ENCODE measurements at regions not wholly inside any gene's neighbourhood (a gene's known extent, or its start where the extent isn't known, plus 50 kb on each side); places are given as distances from the start of the nearest gene placed in this dataset.

DNA sequence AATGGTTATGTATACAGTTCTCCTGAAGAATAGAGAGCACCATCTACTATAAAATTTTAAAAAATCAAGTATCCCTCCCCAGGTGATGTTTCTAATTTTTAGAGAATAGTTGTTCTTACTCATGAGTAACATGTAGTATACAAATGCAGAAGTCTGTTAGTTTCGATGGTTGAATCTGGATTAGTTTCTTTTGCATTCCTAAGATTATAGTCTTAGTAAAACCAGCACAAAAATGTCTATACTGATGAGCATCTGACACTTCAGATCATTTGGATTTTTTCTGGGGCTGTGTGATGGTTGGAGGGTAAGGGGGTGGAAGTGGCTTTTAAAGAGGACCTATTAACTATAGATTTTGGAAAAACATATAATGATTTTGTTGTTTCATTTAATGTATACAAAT lies 167.3 kb upstream of the SGO1 start:
- no peak overlapping the region for H3K4me3 Mint-ChIP-seq (ENCODE audit: unreplicated experiment)
- POLR2A ChIA-PET, result no interaction called here
- H3K27ac Mint-ChIP-seq (ENCODE audit: low read depth, unreplicated experiment), result no peak overlapping the region
- no peaks in the 10 kb centered on the region for H3K9me3 Mint-ChIP-seq (ENCODE audit: unreplicated experiment)
- H3K36me3 Mint-ChIP-seq (ENCODE audit: insufficient read depth, unreplicated experiment), result no peaks in the 10 kb centered on the region
- BruUV-seq (replicated peaks), result no TSS peak
- TF ChIP-seq, protein P1, sequence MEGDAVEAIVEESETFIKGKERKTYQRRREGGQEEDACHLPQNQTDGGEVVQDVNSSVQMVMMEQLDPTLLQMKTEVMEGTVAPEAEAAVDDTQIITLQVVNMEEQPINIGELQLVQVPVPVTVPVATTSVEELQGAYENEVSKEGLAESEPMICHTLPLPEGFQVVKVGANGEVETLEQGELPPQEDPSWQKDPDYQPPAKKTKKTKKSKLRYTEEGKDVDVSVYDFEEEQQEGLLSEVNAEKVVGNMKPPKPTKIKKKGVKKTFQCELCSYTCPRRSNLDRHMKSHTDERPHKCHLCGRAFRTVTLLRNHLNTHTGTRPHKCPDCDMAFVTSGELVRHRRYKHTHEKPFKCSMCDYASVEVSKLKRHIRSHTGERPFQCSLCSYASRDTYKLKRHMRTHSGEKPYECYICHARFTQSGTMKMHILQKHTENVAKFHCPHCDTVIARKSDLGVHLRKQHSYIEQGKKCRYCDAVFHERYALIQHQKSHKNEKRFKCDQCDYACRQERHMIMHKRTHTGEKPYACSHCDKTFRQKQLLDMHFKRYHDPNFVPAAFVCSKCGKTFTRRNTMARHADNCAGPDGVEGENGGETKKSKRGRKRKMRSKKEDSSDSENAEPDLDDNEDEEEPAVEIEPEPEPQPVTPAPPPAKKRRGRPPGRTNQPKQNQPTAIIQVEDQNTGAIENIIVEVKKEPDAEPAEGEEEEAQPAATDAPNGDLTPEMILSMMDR (IDR thresholded peaks at IDR 0.05; ENCODE audit: unreplicated experiment), result no peak
- DNase-seq (ENCODE audit: unreplicated experiment), result no peak
- intact Hi-C loops (cut with micrococcal nuclease), result no loop called here
- no peaks in the 10 kb centered on the region for H3K27me3 Mint-ChIP-seq (ENCODE audit: insufficient read depth, unreplicated experiment)
- peaks cover 10% of the 10 kb centered on the region for H3K4me1 Mint-ChIP-seq (ENCODE audit: insufficient read depth, unreplicated experiment)
- CTCF ChIA-PET, result no interaction called here

DNA sequence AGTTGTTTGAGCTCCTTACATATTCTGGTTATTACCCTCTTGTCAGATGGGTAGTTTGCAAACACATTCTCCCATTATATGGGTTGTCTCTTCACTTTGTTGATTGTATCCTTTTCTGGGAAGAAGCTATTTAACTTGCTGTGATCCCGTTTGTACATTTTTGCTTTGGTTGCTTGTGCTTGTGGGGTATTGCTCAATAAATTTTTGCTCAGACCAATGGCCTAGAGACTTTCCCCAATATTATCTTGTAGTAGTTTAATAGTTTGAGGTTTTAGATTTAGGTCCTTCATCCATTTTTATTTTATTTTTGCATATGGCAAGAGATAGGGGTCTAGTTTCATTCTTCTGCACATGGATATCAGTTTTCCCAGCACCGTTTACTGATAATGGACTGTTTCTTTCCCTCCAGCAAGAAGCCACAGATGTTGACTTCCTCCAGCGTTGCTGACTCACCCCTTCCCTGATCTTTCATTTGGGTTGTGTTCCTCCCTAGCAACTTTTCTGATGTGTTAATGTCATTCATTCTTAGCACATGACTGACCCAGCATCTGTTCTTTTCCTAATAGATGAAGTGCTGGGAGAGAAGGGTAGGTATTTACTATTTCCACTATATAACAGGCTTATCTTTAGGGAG lies 166.7 kb upstream of the SGO1 start:
- ChIA-PET POLR2A (no interaction called here), CTCF (interaction anchor here (1.6 kb wide), 2 partner anchors 12 to 126 kb away, joined by 3 to 4 read pairs; no protein-coding TSS in a partner anchor)
- no peaks in the 10 kb centered on the region for H3K27me3 Mint-ChIP-seq (ENCODE audit: insufficient read depth, unreplicated experiment)
- H3K36me3 Mint-ChIP-seq (ENCODE audit: insufficient read depth, unreplicated experiment), result no peaks in the 10 kb centered on the region
- H3K4me3 Mint-ChIP-seq (ENCODE audit: unreplicated experiment), result no peak overlapping the region
- DNase-seq (ENCODE audit: unreplicated experiment), result peak; percentile 34
- no peak overlapping the region for H3K27ac Mint-ChIP-seq (ENCODE audit: low read depth, unreplicated experiment)
- H3K9me3 Mint-ChIP-seq (ENCODE audit: unreplicated experiment), result no peaks in the 10 kb centered on the region
- peaks cover 10% of the 10 kb centered on the region for H3K4me1 Mint-ChIP-seq (ENCODE audit: insufficient read depth, unreplicated experiment)
- intact Hi-C loops (cut with micrococcal nuclease), result no loop called here
- TF ChIP-seq, protein P1 (IDR thresholded peaks at IDR 0.05; ENCODE audit: unreplicated experiment), result no peak
- BruUV-seq (replicated peaks), result no TSS peak

DNA sequence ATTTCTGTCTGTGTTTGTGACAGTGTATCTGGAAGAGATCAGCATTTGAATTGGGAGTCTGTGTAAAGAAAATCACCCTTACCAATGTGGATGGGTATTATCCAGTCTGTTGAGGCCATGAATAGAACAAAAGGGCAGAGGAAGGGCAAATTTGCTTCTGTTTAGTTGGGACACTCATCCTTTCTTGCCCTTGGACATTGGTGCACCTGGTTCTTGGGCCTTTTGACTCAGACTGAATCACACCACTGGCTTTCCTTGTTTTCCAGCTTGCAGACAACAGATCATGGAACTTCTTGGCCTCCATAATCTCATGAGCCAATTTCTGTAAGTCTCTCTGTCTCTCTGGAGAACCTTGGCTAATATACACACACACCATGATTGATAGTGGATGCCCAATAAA lies 164.4 kb upstream of the SGO1 start:
- Mint-ChIP-seq H3K36me3 (ENCODE audit: insufficient read depth, unreplicated experiment) (no peaks in the 10 kb centered on the region), H3K9me3 (ENCODE audit: unreplicated experiment) (no peaks in the 10 kb centered on the region), H3K27me3 (ENCODE audit: insufficient read depth, unreplicated experiment) (no peaks in the 10 kb centered on the region), H3K27ac (ENCODE audit: low read depth, unreplicated experiment) (no peak overlapping the region), H3K4me3 (ENCODE audit: unreplicated experiment) (no peak overlapping the region), H3K4me1 (ENCODE audit: insufficient read depth, unreplicated experiment) (peaks cover 10% of the 10 kb centered on the region)
- POLR2A ChIA-PET, result no interaction called here
- TF ChIP-seq, protein P1 (IDR thresholded peaks at IDR 0.05; ENCODE audit: unreplicated experiment), result no peak
- no TSS peak for BruUV-seq (replicated peaks)
- no peak for DNase-seq (ENCODE audit: unreplicated experiment)
- intact Hi-C loops (cut with micrococcal nuclease), result no loop called here
- CTCF ChIA-PET, result interaction anchor here (1.5 kb wide), 1 partner anchor 162 kb away, joined by 4 read pairs; no protein-coding TSS in a partner anchor

DNA sequence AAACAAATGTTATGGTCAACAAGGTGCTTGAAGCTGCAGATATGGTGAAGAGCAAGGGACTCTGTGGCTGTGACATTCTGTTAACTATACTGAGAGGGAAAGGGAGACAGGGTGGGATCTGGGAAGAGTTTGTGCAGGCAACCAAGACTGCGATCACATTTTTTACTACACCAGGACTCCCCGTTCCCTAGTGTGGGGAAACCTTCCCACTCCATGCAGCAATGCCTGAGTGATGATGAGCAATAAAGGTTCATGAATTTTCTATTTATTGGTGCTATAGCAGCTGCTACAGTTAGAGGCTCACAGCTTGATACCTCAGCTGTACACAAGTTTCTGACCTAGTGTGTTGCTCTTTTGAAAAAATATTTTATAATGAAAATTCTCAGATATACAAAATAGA lies 160.9 kb upstream of the SGO1 start:
- Mint-ChIP-seq H3K9me3 (ENCODE audit: unreplicated experiment) (no peaks in the 10 kb centered on the region), H3K27me3 (ENCODE audit: insufficient read depth, unreplicated experiment) (no peaks in the 10 kb centered on the region), H3K27ac (ENCODE audit: low read depth, unreplicated experiment) (no peak overlapping the region), H3K4me1 (ENCODE audit: insufficient read depth, unreplicated experiment) (no peaks in the 10 kb centered on the region), H3K36me3 (ENCODE audit: insufficient read depth, unreplicated experiment) (no peaks in the 10 kb centered on the region), H3K4me3 (ENCODE audit: unreplicated experiment) (no peak overlapping the region)
- intact Hi-C loops (cut with micrococcal nuclease), result loop anchor here (10.0 kb wide), 1 partner anchor 1408 kb away; the partner anchor contains the start of gene ZNF385D
- TF ChIP-seq, protein P1 (IDR thresholded peaks at IDR 0.05; ENCODE audit: unreplicated experiment), result no peak
- CTCF ChIA-PET, result interaction anchor here (0.7 kb wide), 1 partner anchor 356 kb away, joined by 4 read pairs; no protein-coding TSS in a partner anchor
- no TSS peak for BruUV-seq (replicated peaks)
- POLR2A ChIA-PET, result no interaction called here
- DNase-seq (ENCODE audit: unreplicated experiment), result no peak
